GM12864 (cell line): ENCODE measurements at regions not wholly inside any gene's neighbourhood (a gene's known extent, or its start where the extent isn't known, plus 50 kb on each side); places are given as distances from the start of the nearest gene placed in this dataset.

Experiments used
- DNase-seq: peaks from one replicate; pipeline ENCODE4 v3.0.0-alpha.2; 2011; ENCODE audit warnings: low read depth
- H3K4me3 ChIP-seq: 2 replicates; pipeline ENCODE4 v1.5.1; 2011; ENCODE audit warnings: mild to moderate bottlenecking, low read depth, low read length, control low read depth
- TF ChIP-seq, protein P1 (sequence below): IDR thresholded peaks from 2 replicates; pipeline ENCODE4 v1.5.1; 2011; ENCODE audit warnings: low read depth, mild to moderate bottlenecking, moderate library complexity, low read length, control low read depth, inconsistent platforms; ENCODE audit errors: missing control alignments

DNA sequence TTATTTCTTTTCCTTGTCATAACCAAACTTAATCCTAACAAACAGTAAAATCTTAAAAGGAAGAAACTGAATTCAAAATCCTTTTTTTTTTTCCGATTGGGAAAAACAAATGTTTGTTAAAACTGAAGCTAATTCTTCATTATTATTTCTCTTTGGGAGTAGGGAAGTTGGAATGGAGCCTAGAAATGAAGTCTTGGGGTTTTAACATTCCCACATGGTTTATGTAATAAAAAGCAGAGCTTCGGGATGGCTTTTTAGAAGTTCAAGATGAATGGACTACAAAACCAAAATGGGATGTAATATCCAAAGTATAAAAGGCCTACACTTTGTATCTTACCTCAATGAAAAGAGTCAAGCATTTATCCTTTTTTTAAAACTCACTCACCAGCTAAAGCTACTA lies 189.0 kb upstream of the TMC3 start:
- no peak for DNase-seq
- no peak overlapping the region for H3K4me3 ChIP-seq
- TF ChIP-seq, protein P1, sequence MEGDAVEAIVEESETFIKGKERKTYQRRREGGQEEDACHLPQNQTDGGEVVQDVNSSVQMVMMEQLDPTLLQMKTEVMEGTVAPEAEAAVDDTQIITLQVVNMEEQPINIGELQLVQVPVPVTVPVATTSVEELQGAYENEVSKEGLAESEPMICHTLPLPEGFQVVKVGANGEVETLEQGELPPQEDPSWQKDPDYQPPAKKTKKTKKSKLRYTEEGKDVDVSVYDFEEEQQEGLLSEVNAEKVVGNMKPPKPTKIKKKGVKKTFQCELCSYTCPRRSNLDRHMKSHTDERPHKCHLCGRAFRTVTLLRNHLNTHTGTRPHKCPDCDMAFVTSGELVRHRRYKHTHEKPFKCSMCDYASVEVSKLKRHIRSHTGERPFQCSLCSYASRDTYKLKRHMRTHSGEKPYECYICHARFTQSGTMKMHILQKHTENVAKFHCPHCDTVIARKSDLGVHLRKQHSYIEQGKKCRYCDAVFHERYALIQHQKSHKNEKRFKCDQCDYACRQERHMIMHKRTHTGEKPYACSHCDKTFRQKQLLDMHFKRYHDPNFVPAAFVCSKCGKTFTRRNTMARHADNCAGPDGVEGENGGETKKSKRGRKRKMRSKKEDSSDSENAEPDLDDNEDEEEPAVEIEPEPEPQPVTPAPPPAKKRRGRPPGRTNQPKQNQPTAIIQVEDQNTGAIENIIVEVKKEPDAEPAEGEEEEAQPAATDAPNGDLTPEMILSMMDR: no peak

DNA sequence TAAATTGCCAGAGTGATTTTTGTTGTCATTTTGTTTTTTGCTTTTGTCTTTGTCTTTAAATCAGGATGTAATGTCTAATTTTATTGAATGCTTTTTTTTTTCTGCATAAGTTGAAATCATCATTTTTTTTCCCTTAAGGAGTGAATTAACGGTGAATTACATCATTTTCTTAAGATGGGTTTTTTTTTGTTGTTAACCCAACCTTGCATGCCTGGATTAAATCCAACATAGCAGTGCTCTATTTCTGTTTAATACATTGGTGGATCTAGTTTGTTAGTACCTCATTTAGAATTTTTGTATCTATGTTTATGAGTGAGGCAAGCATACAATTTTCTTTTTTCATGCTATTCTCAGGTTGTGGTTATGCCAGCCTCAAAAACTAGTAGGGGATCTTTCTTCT lies 186.4 kb upstream of the TMC3 start:
- no peak for DNase-seq
- TF ChIP-seq, protein P1: no peak
- H3K4me3 ChIP-seq: no peak overlapping the region

DNA sequence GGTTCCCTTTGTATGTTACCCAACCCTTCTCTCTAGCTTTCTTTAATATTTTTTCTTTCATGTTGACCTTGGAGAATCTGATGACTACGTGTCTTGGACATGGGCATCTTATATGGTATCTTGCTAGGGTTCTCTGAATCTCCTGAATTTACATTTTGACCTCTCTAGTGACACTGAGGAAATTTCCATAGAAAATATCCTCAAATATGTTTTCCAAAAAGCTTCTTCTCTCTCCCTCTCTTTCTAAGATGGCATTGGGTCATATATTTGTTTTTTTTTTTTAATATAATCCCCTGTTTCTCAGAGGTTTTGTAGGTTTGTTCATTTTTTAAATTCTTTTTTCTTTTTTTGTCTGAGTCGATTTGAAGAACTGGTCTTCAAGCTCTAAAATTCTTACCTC lies 184.0 kb upstream of the TMC3 start:
- TF ChIP-seq, protein P1: no peak
- no peak overlapping the region for H3K4me3 ChIP-seq
- DNase-seq: no peak

DNA sequence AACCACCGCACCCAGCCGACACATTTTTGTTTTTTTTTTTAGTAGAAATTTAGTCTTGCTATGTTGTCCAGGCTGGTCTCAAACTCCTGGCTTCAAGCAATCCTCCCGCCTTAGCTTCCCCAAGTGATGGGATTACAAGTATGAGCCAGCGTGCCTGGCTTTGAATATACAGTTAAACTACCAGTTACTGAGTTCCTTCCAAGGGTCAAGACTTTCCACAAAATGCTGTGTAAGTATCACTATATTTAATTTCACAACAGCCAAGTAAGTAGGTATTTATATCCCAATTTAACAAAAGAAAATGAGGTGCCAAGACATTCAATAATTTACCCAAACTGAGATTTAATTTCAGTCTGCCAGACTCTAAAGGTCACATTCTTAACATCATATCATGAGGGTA lies 181.3 kb upstream of the TMC3 start:
- H3K4me3 ChIP-seq: no peak overlapping the region
- TF ChIP-seq, protein P1: no peak
- no peak for DNase-seq

DNA sequence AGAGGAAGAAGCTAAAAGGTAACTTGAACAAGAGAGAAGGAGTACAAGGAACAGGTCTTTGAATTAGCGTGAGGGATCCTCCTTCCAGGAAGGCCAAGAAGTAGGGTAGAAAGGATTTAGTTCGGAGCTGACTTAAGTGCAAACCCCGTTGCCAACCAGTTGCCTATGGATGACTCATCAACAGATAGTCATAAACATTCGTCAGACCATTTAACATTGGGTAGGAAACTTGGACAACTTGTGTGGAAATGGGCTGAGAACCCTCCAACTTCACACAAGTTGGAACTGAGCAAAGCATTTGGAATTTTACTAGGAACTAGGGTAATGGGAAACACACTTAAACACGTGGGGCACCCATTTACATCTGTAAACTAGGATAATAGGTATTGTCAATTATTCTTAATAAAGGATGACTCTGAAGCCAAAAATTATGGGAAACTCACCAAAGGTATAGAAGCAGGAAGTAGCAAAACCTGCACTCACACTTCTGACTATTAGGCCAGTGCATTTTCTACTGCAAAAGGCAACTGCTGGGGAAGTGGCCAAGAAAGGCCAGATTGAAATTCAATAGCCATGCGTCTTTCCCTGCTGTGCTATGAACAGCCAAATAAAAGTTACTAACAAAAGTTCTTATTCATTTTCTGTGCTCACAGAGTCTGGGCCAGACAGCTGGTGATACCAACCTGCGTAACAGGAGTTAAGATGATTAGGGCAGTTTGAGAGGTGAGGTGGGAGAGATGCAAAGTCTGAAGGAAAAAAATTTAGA lies 174.5 kb upstream of the TMC3 start:
- no peak for DNase-seq
- TF ChIP-seq, protein P1: no peak
- H3K4me3 ChIP-seq: no peak overlapping the region

DNA sequence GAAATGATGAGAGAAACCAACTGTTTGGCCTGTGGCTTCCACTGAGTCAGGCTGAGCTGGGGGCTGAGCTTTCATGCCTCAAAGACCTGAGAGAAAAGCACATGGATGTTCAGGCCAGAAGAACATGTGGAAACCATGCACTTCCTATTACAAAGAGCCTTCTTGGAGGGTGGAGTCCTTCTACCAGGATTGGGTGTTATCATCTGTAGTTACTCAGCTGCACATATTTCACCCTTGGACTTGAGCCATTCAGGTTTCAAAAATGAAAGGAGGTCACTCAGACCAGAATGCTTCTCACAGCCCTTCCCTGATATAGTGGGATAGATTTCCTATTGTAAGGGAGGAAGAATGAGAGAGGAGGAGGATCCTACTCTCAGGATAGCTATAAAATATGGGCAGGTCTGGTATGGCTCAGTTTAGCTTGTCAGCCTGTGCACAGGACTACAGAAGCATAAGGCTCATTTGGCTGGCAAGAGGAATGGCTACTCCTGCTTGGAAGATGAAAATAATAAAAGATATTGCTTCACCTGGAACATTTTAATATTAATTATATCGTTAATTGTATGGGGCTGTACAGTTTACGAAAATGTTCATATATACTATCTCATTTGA lies 173.6 kb upstream of the TMC3 start:
- TF ChIP-seq, protein P1: no peak
- DNase-seq: no peak
- H3K4me3 ChIP-seq: no peak overlapping the region

DNA sequence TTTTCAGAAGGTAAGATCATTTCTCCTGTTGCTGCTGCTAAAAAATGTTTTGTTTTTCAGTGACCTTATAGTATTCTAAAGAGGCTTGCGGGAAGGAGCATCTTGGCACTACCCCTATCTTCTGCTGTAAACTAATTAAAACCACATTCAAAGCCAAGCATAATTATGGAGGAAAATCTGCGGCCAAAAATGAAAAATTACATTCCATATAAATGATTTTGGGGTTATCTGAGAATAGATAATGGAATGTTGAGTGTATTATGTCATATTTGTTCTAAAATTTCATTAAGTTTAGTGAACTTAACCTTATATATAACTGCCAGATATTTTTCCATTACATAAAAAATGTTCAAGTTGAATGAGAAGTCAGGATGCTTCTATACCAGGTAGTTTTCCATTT lies 170.4 kb upstream of the TMC3 start:
- TF ChIP-seq, protein P1: no peak
- H3K4me3 ChIP-seq: no peak overlapping the region
- no peak for DNase-seq
